ENCODE measurements at regions not wholly inside any gene's neighbourhood (a gene's known extent, or its start where the extent isn't known, plus 50 kb on each side); places are given as distances from the start of the nearest gene placed in this dataset.
"Not testable (repeated sequence)": the region's sequence is repeated elsewhere in the genome, so short reads cannot be mapped to it uniquely, and the experiment has no call there.

GRCh38 chr5:71771191-71771590 is 52.1 kb downstream of the CARTPT start:
- no peak for DNase-seq

- no peak for DNase-seq
Observed at GRCh38 chr5:71778678-71779276, 59.7 kb downstream of the CARTPT start.

GRCh38 chr5:71780597-71780996 is 61.5 kb downstream of the CARTPT start:
- no peak for DNase-seq

- no peak for DNase-seq
Observed at GRCh38 chr5:71782393-71782770, 63.3 kb downstream of the CARTPT start.

- peak; percentile 15 for DNase-seq
Observed at GRCh38 chr5:71782771-71783770, 64.0 kb downstream of the CARTPT start.

- DNase-seq, result no peak
Observed at GRCh38 chr5:71783891-71784290, 64.8 kb downstream of the CARTPT start.

GRCh38 chr5:71786337-71787055 is 67.4 kb downstream of the CARTPT start:
- DNase-seq, result no peak

- DNase-seq, result no peak
Observed at GRCh38 chr5:71788794-71789193, 69.7 kb downstream of the CARTPT start.

- no peak for DNase-seq
Observed at GRCh38 chr5:71789746-71790145, 70.7 kb downstream of the CARTPT start.

- DNase-seq, result no peak
Observed at GRCh38 chr5:71790433-71790832, 71.4 kb downstream of the CARTPT start.

- not testable (repeated sequence) for DNase-seq
Observed at GRCh38 chr5:71792041-71792440, 73.0 kb downstream of the CARTPT start.

- DNase-seq, result no peak
Observed at GRCh38 chr5:71794061-71794695, 75.1 kb downstream of the CARTPT start.

- DNase-seq, result no peak
Observed at GRCh38 chr5:71802673-71803072, 83.6 kb downstream of the CARTPT start.

- no peak for DNase-seq
Observed at GRCh38 chr5:71806711-71807110, 87.6 kb downstream of the CARTPT start.

GRCh38 chr5:71807909-71808308 is 88.8 kb downstream of the CARTPT start:
- DNase-seq, result no peak

GRCh38 chr5:71809446-71809845 is 90.4 kb downstream of the CARTPT start:
- DNase-seq, result no peak

- DNase-seq, result no peak
Observed at GRCh38 chr5:71810023-71810422, 90.9 kb downstream of the CARTPT start.

- DNase-seq, result no peak
Observed at GRCh38 chr5:71810471-71811195, 91.6 kb downstream of the CARTPT start.

GRCh38 chr5:71811779-71812178 is 92.7 kb downstream of the CARTPT start:
- no peak for DNase-seq

- DNase-seq, result no peak
Observed at GRCh38 chr5:71816307-71816706, 97.2 kb downstream of the CARTPT start.

GRCh38 chr5:71817891-71818290 is 98.8 kb downstream of the CARTPT start:
- no peak for DNase-seq

- no peak for DNase-seq
Observed at GRCh38 chr5:71821029-71821428, 102.0 kb downstream of the CARTPT start.
